ENCODE measurements at regions not wholly inside any gene's neighbourhood (a gene's known extent, or its start where the extent isn't known, plus 50 kb on each side); places are given as distances from the start of the nearest gene placed in this dataset.

GRCh38 chr5:163730206-163730756 lies 224.9 kb downstream of the MAT2B start:
- TF ChIP-seq MAX (IDR thresholded peaks at IDR 0.05; ENCODE audit: low read depth, low read length) (no peak), NFYA (IDR thresholded peaks at IDR 0.05; ENCODE audit: borderline replicate concordance, low read depth, low read length) (no peak), USF2 (IDR thresholded peaks at IDR 0.05; ENCODE audit: borderline replicate concordance, low read depth, low read length) (no peak), FOXM1 (IDR thresholded peaks at IDR 0.05; ENCODE audit: low read depth, low read length) (no peak), ATF7 (IDR thresholded peaks at IDR 0.05; ENCODE audit: low read depth) (no peak), CHD2 (IDR thresholded peaks at IDR 0.05; ENCODE audit: borderline replicate concordance, low read depth, low read length) (no peak), GABPA (IDR thresholded peaks at IDR 0.05; ENCODE audit: low read depth) (no peak), BHLHE40 (IDR thresholded peaks at IDR 0.05; ENCODE audit: borderline replicate concordance in 1 of 2, low read depth in 2 of 2, low read length in 1 of 2) (no peak), ZBTB33 (IDR thresholded peaks at IDR 0.05) (no peak)

Measured in GM12878 (cell line).